ENCODE measurements at regions not wholly inside any gene's neighbourhood (a gene's known extent, or its start where the extent isn't known, plus 50 kb on each side); places are given as distances from the start of the nearest gene placed in this dataset.

DNA sequence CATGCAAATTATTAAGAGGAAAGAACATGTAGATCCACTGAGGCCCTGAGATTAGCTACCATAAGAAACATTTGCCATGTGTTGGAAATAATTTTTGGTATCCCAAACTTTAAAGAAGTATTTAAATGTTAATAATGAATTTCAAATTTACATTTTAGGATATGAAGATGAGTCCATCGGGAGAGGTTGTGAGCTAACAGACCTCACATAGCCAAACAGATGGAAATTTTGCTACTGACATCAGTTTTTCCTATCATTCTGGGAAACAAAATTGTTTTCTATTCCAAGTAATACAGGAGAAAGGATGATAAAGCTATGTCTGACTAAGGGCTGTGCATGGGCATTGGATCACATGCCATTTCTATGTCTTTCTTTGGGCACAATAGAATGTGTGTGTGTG, 809.6 kb downstream of the TENT5A start:
- no peak for TF ChIP-seq CTCF (IDR thresholded peaks at IDR 0.05; ENCODE audit: low read depth, low read length)
- no peak for TF ChIP-seq EZH2phosphoT487 (IDR thresholded peaks at IDR 0.05; ENCODE audit: low read depth)
